Testis (tissue), 2 donors: ENCODE measurements at regions not wholly inside any gene's neighbourhood (a gene's known extent, or its start where the extent isn't known, plus 50 kb on each side); places are given as distances from the start of the nearest gene placed in this dataset.
"Not testable (repeated sequence)": the region's sequence is repeated elsewhere in the genome, so short reads cannot be mapped to it uniquely, and the experiment has no call there.

Experiments used
- DNase-seq: peaks from one replicate; pipeline ENCODE4 v3.0.0-alpha.2; 2019
- H3K27ac ChIP-seq, 2 donors: fragments of 200-600 bp; sonication (generic); one replicate each; pipeline ENCODE4 v1.5.1; 2019
- H3K27me3 ChIP-seq: fragments of 200-600 bp; sonication (generic); one replicate; pipeline ENCODE4 v1.5.1; 2019
- H3K36me3 ChIP-seq: fragments of 200-600 bp; sonication (generic); one replicate; pipeline ENCODE4 v1.5.1; 2017; ENCODE audit warnings: low read depth; ENCODE audit errors: missing control alignments
- H3K4me1 ChIP-seq: fragments of 200-600 bp; sonication (generic); one replicate; pipeline ENCODE4 v1.5.1; 2019
- H3K4me3 ChIP-seq, 2 donors: fragments of 200-600 bp; sonication (generic); one replicate each; pipeline ENCODE4 v1.5.1; 2017 to 2019
- H3K9me3 ChIP-seq: fragments of 200-600 bp; sonication (generic); one replicate; pipeline ENCODE4 v1.5.1; 2017
- CTCF ChIP-seq, 3 experiments: fragments of 450-650 bp in 2 of 3; fragments of 200-600 bp in 1 of 3; sonication (generic) in 1 of 3; IDR thresholded peaks; one replicate each; pipeline ENCODE4 v1.5.1; 2016 to 2019; ENCODE audit warnings: antibody characterized with exemption in 3 of 3, mild to moderate bottlenecking in 2 of 3, moderate library complexity in 1 of 3
- POLR2A ChIP-seq: fragments of 450-650 bp; IDR thresholded peaks from one replicate; pipeline ENCODE4 v1.6.1; 2017; ENCODE audit warnings: antibody characterized with exemption, mild to moderate bottlenecking, moderate library complexity
- WGBS, 2 donors: methylation state at CpG; one replicate each; pipeline ENCODE4 v1.1.5; 2018; 5-methylcytosine and 5-hydroxymethylcytosine counted together
- intact Hi-C: fragments of 100-400 bp; cut with DNase I; formaldehyde crosslinking; loops from one replicate; pipeline ENCODE4 v1.15.1; 2023; ENCODE audit warnings: low total_unique reads

DNA sequence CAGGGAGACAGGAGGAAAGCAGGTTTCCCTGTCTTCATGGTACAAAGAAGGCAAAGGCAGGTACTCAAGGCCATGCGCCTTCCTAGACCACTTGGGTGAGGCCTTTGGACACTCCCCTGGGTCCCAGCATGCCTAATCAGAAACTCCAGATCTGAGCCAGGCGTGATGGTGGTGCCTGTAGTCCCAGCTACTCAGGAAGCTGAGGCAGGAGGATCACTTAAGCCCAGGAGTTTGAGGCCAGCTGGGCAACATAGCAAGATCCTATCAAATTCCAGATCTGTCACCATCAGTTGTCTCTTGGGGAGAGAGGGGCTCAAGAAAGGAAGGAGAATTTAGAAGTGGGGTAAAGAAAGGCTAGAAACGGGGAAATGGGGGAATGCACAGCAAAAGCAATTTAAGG, 96.3 kb upstream of the SLC25A33 start:
- H3K27me3 ChIP-seq, result no peaks in the 10 kb centered on the region
- H3K27ac ChIP-seq, result peak overlapping the region in 1 of 2 donors; percentile 41
- DNase-seq, result no peak
- no peaks in the 10 kb centered on the region for H3K9me3 ChIP-seq
- no peak for TF ChIP-seq POLR2A
- TF ChIP-seq CTCF (IDR thresholded peaks at IDR 0.05), result no peak
- intact Hi-C loops, result loop anchor here (10.0 kb wide), 1 partner anchor 148 kb away; the partner anchor contains the start of gene SPSB1
- H3K4me1 ChIP-seq, result peaks cover 28% of the 10 kb centered on the region
- no peak overlapping the region for H3K4me3 ChIP-seq
- WGBS, 2 donors, result 83 to 97% methylated on average over 3 of the region's 3 CpGs
- no peaks in the 10 kb centered on the region for H3K36me3 ChIP-seq

GRCh38 chr1:9443913-9444445, 95.3 kb upstream of the SLC25A33 start:
- TF ChIP-seq POLR2A, result no peak
- no peak for TF ChIP-seq CTCF (IDR thresholded peaks at IDR 0.05)
- WGBS, 2 donors, result 31 to 45% methylated on average over 14 of the region's 14 CpGs
- Histone ChIP-seq H3K27ac (peak overlapping the region; percentile 59 to 75), H3K36me3 (no peaks in the 10 kb centered on the region), H3K27me3 (no peaks in the 10 kb centered on the region), H3K4me3 (no peak overlapping the region), H3K9me3 (no peaks in the 10 kb centered on the region), H3K4me1 (peaks cover 24% of the 10 kb centered on the region)
- peak; percentile 61 for DNase-seq
- intact Hi-C loops, result loop anchor here (10.0 kb wide), 1 partner anchor 149 kb away; the partner anchor contains the start of gene SPSB1

DNA sequence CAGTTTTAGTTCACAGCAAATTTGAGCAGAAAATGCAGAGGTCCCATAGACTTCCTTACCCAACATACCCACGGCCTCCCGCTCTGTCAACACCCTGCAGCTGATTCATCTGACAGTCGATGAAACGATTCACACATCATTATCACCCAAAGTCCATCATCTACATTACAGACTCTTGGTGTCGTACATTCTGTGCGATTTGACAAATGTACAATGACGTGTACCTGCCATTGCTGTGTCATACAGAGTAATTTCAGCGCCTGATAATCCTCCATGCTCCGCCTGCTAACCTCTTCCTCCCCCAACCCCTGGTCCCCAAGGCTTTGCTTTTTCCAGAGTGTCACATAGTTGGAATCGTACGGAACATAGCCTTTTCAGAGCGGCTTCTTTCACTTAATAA, 94.7 kb upstream of the SLC25A33 start:
- peaks cover 27% of the 10 kb centered on the region for H3K4me1 ChIP-seq
- H3K27ac ChIP-seq, result peak overlapping the region in 1 of 2 donors; percentile 75
- H3K36me3 ChIP-seq, result no peaks in the 10 kb centered on the region
- WGBS, 2 donors, result 92 to 93% methylated on average over 12 of the region's 12 CpGs
- no peaks in the 10 kb centered on the region for H3K27me3 ChIP-seq
- intact Hi-C loops, result loop anchor here (10.0 kb wide), 1 partner anchor 150 kb away; the partner anchor contains the start of gene SPSB1
- no peaks in the 10 kb centered on the region for H3K9me3 ChIP-seq
- DNase-seq, result no peak
- TF ChIP-seq CTCF (IDR thresholded peaks at IDR 0.05), result no peak
- no peak for TF ChIP-seq POLR2A
- H3K4me3 ChIP-seq, result no peak overlapping the region

DNA sequence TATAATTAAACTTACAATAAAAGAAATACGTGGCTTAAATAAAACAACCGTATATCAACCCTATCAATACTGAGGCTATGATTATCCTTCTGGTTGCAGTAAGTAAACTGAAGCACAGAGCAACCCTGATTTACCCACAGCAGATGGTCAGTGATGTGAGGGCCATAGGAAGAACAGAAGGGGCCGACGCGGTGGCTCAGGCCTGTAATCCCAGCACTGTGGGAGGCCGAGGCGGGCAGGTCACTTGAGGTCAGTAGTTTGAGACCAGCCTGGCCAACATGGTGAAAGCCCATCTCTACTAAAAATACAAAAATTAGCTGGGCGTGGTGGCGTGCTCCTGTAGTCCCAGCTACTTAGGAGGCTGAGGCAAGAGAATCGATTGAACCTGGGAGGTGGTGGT, 94.2 kb upstream of the SLC25A33 start:
- intact Hi-C loops, result loop anchor here (10.0 kb wide), 1 partner anchor 150 kb away; the partner anchor contains the start of gene SPSB1
- H3K27me3 ChIP-seq, H3K4me3 ChIP-seq, DNase-seq, H3K36me3 ChIP-seq, H3K9me3 ChIP-seq: not testable (repeated sequence)
- 94 to 96% methylated on average over 10 of the region's 10 CpGs for WGBS, 2 donors
- Histone ChIP-seq H3K27ac (peak overlapping the region in 1 of 2 donors; percentile 75), H3K4me1 (peaks cover 27% of the 10 kb centered on the region)

- intact Hi-C loops, result loop anchor here (10.0 kb wide), 1 partner anchor 153 kb away; the partner anchor contains the start of gene SPSB1
- peaks cover 20% of the 10 kb centered on the region for H3K4me1 ChIP-seq
- 82 to 84% methylated on average over 17 to 18 of the region's 18 CpGs for WGBS, 2 donors
These were observed 91.9 kb upstream of the SLC25A33 start for GRCh38 chr1:9447215-9447960.

More at GRCh38 chr1:9447215-9447960, 91.9 kb upstream of the SLC25A33 start:
- Histone ChIP-seq H3K4me3 (no peak overlapping the region), H3K9me3 (no peaks in the 10 kb centered on the region), H3K27ac (no peak overlapping the region), H3K36me3 (no peaks in the 10 kb centered on the region), H3K27me3 (no peaks in the 10 kb centered on the region)
- TF ChIP-seq CTCF (IDR thresholded peaks at IDR 0.05) (no peak), POLR2A (no peak)
- no peak for DNase-seq
